Cardiac septum (tissue), 1 donor: ENCODE measurements at regions not wholly inside any gene's neighbourhood (a gene's known extent, or its start where the extent isn't known, plus 50 kb on each side); places are given as distances from the start of the nearest gene placed in this dataset.

Experiments
- DNase-seq: peaks from one replicate; pipeline ENCODE4 v3.0.0-alpha.2; 2020; ENCODE audit warnings: low spot score
- intact Hi-C: fragments of 100-400 bp; cut with DNase I; formaldehyde crosslinking; loops from one replicate; pipeline ENCODE4 v1.14.0; 2022
- donor health status: DM: no; HTN: no; CAD: no.

DNA sequence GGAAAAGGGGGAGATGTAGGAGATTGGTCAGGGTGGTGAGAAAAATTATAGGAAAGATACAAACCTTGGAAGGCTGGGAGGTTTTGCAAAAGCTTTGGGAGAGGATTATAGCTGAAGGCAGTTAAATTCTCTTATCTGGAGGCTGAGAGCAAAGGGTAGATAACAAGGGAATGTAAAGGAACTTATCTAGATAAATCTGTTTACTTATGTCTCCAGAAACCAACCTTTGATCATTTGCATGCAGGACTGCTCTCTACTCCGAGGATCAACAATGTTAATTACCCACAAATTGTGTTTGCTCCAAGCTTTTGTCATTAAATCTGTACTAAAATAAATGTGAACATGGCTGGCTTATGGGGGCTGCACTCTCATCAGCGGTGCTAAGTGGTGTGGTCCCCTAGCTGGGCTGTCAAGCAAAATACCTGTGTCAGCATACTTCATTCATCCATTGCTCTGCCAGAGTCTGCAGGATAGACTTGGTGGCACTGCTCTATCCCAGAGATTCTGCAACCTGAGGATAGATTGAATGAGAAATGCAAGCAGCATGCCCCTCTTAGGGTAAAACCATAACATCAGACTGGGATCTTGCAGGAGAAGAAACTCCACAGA is 1599.2 kb upstream of the TENM4 start:
- intact Hi-C loops = no loop called here
- DNase-seq = no peak

DNA sequence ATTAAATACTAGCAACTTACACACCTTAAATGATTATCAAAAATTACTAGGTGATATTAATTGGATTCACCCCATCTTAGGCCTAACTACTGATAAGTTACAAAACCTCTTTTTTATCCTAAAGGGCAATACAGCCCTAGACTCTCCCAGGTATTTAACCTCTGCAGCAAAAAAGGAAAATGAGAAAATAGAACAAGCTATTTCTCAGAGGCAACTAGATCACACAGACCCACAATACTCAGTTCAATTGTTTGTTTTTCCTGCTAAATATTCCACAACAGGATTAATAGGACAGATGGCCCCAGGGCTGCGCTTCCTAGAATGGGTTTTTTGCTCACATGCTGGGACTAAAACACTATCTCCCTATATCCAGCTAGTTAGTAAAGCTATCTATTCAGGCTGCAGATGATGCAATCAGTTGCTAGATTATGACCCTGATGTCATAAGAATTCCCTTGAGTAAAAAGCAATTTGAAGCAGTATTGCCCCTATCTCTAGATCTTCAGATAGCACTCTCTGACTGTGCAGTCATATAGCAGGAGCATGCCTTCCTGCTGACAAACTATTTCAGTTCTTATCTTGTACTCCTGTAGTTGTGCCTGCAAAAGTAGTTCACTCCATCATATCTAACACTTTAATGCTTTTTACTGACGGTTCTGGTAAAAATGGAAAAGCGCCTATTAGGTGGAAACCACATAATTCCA is 1595.5 kb upstream of the TENM4 start:
- intact Hi-C loops = no loop called here
- DNase-seq = no peak

DNA sequence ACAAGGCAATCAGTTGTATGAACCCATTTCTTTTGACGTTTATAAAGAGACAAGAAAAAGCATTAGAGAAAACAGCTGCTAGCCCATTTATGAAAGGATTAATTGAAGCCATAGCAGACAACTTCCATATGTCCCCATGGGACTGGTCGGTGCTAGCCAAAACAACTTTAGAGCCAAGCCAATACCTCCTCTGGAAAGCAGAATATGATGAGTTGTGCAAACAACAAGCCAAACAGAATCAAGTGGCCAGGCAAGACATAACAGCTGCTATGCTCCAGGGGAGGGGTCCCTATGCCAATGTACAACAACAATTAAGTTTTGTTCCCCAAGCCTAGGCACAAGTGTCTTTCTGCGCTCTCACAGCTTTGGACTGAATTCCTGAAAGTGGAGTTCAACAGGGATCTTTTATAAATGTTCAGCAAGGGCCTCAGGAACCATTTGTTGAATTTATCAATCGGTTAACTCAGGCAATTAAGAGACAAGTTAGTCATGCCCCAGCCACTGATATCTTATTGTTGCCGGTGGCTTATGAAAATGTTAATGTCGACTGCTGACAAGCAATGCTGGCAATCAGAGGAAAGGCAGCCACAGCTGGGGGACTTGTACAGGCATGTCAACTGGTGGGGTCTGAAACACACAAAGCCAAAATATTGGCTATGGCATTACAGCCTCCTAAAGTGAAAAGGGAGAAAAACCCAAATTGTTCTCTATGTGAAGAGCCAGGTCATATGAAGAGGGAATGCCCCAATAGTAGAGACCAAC is 1593.1 kb upstream of the TENM4 start:
- DNase-seq = no peak
- intact Hi-C loops = no loop called here

DNA sequence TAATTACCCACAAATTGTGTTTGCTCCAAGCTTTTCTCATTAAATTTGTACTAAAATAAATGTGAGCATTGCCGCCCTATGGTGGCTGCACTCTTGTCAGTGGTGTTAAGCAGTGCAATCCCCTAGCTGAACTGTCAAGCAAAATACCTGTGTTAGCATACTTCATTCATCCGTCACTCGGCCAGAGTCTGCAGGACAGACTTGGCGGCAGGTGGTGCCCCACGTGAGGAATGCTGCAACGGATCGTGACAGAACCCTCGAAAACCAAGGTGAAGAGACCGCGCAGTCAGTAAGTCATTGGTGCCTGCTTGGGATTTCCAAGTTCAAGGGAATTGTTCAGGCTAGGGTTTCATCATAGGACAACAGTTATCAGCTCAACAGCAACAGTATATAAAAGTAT is 1592.1 kb upstream of the TENM4 start:
- intact Hi-C loops = no loop called here
- DNase-seq = no peak

DNA sequence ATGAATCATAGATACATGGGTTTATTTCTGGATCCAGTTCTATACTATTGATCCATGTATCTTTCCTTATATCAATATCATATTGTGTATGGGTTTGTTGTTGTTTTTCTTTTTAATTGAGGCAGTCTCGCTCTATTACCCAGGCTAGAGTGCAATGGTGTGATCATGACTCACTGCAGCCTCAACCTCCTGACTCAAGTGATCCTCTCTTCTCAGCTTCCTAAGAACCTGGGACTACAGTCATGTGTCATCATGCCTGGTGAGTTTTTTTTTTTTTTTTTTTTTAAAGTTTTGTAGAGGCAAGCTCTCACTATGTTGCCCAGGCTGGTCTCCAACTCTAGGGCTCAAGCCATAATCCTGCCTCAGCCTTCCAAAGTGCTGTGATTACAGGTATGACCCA is 1589.4 kb upstream of the TENM4 start:
- intact Hi-C loops = no loop called here
- DNase-seq = no peak

DNA sequence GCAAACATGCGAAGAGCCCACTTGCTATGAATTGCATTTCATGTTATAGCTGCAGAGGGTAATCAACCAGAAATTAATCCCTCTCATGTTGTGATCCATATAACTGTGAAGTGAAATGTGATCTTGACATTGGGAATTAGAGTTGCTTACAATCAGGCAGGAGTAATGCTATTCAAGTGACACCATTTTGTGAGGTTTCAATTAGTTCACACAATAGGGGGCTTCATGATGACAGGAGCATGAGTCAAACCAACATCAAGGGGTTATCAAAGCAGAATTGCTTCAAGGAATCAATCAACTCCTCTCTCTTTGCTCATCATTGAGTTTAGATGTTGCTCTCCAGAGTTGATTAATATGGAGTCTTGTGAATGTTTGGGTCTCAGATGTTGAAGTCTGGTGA is 1585.2 kb upstream of the TENM4 start:
- no peak for DNase-seq

DNA sequence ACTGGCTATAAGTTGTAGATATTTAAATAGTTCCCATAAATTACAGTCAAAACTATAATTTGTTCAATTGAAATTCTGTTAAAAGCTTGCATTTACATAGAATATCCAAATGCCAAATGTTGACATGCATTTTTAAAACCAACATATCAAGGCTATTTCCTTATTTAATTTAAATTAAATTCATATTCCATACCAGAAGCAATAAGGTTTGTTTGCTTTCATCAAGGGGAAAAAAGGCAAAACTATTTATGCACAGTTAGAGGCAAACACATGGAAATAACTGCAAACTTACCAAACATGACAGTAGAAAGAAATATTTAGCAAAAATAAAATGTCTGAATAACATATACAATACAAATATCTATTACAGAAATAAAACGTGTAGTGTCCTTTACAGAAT is 1581.2 kb upstream of the TENM4 start:
- intact Hi-C loops = no loop called here
- DNase-seq = no peak

More for the DNA sequence above, 1585.2 kb upstream of the TENM4 start:
- intact Hi-C loops = no loop called here

DNA sequence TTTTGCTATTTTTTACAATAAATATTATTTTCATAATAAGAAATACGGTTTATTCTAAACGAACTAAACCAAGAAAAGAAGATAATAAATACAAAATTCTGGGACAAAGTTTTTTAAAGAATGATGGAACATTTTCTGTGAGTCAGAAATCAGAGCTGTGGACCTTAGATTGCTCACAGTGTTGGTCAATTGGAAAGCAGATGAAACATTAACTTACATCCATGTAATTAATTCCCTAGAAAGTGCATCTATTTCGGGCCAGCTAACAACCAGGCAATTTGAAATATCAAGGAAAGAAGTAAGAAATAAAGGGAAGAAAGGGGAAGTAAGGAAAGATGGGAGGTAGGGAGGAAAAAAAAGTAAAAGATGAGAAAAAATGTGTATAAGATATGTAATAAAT is 1569.8 kb upstream of the TENM4 start:
- no peak for DNase-seq
- intact Hi-C loops = no loop called here

DNA sequence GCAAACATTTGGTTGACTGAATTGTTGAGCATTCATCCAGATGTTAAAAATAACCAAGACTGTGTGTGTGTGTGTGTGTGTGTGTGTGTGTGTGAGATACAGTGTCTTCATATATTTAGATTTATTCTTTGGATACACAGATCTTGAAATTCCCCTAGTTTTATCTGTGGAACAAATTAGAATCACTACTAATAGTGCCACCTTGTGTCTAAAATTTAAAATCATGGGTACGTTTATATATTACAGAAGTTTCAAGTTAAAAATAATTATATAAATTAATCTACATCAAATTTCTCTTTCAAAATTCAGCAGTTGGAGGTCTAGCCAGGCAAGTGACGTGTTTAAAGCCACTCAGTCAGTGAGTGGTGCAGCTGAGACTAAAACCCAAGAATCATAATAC is 1566.2 kb upstream of the TENM4 start:
- DNase-seq = no peak
- intact Hi-C loops = no loop called here

DNA sequence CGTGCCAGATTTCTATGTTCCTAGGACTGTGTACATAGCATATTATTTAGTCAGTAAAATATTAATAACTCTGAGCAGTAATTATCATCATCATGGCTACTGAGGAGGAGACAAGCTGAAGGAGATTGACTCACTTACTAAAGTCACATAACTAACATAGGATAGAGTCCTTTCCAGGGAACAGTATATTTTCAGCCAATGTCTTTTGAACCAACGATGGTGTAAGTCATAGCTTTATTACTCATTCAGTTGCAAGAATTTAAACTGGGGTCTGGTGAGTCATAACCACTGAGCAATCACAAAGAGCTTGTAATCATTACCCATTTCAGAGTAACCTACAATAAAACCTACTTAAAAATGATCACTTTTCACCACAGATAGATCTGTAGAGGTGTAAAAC is 1564.8 kb upstream of the TENM4 start:
- DNase-seq = no peak
- intact Hi-C loops = no loop called here

DNA sequence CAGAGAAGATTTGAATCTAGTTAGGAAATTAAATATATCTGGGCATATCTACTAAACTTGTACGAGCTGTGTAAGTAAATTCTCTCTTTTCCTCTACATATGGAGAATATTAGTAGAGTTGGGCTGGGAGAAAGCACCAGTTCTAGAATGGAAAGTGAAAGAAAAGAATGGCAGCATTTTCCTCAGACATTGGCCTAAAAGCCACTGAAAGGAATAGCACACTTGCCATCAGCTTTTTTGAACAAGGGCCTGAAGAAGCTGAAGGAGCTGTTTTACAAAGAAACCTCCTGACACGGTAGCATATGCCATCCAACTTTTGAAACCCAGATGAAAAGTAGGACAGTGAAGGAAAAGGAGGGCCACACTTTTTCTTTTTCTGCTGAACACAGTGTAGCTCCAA is 1563.7 kb upstream of the TENM4 start:
- intact Hi-C loops = no loop called here
- no peak for DNase-seq

DNA sequence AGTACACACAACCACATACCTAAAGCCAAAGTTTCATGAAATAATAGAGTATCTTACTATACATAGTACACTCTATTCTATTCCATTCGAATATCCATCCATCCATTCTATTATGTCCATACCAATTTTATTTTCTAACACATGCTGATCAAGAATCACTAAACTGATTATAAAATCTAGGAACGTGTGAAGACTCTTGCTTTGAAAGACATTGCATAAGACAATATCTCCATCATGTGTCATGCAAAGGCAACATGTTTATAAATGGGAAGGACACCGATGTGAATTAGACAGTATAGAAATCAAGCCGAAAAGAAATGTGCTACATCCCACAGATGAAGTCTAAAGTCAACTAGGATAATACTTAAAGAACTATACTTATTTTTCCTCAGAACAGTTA is 1561.5 kb upstream of the TENM4 start:
- intact Hi-C loops = no loop called here
- DNase-seq = no peak

DNA sequence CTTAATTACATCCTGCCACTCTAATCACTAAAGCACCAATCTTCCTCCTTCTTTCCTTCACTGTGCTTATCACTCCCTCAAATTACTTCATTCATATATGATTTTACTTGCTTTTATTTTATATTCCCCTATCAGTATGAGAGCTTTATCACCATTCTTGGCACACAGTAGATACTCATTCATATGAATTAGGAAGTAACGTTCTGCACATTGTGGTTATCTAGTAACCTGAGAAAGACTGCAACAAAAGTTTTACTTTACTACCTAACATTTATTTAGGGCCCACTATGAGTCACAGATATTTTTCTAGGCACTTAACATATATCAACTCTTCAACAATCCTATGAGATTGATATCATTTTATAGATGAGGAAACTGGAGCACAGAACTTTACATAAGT is 1559.9 kb upstream of the TENM4 start:
- DNase-seq = no peak
- intact Hi-C loops = no loop called here

DNA sequence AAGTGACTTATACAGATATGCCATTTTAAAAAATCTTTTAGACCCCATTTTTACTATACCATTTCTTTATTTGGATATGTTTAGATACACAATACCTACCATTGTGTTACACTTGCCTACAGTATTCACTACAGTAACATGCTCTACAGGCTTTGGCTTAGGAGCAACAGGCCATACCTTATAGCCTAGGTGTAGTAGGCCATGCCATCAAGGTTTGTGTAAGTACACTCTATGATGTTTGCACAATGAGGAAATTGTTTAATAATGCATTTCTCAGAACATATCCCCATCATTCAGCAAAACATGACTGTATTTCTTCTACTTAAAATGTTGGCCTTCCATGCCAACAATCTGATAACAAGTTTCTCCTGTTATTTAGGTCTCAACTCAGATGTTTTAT is 1559.5 kb upstream of the TENM4 start:
- intact Hi-C loops = no loop called here
- DNase-seq = no peak

DNA sequence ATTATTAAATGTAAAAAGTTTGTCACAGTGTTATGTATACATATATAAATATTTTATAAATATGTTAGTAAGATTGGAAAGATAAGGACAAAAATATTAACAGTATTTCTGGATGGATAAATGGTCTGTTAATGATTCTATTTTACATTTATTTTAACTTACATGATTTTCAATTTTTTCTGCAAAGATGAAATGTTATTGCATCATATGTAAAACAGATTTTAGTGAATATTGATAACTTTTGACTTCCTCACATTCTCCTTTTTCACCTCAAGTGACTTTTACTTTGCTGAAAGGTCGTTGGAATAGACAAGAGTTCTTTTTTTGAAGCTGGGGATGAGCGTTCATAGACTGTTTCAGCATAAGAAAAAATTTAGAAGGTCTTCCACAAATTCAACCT is 1554.7 kb upstream of the TENM4 start:
- intact Hi-C loops = no loop called here
- no peak for DNase-seq

DNA sequence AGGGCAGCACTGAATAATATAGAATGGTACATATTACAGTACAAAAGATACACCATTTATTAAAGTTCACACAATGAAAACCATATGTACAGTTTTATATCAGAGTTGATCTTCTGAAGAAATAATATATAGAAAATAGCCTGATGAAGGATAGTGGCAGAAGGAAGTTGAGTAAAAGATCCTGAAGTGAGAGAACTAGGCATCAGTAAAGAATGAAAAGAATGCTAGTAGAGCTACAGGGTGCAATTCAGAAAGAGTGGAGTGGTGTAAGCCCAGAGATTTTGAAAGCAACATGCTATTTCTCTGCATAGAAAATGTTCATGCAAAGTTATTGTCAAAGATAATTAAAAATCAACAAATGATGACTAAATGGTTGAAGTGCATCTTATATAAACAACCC is 1552.7 kb upstream of the TENM4 start:
- no peak for DNase-seq
- intact Hi-C loops = no loop called here

DNA sequence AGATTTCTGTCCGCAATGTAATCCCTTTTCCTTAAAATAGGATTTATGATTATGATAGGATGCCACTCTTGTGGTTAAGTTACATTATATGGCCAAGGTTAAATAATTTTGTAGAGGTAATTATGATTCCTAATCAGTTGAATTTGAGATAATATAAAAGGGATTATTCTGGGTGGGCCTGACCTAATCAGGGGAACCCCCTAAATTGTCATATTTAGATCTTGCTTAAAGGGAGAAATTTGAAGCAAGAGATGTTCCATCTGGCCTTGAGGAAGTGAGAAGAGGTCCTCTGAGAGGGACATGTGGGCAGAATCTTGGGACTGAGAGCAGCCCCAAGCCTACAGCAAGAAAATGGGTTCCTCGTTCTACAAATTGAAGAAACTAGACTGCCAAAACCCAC is 1550.1 kb upstream of the TENM4 start:
- DNase-seq = no peak
- intact Hi-C loops = no loop called here

DNA sequence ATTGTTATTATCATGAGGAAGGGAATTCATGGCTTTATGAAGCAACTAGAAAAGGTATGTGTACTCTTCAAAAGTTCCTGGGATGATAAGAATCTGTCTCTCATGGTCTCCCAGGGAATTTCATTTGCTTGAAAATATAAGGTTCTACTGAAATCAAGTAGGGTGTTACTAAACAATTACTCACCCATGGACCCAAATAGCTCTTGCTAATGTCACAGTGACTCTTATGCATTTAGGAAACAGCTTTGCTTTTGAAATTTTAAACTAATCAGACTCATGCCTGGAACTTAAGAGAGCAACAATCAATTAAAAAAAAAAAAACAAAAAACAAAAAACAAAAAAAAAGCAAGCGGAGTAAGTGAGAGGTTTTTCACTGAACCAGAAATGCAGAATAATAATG is 1546.3 kb upstream of the TENM4 start:
- intact Hi-C loops = no loop called here
- no peak for DNase-seq

DNA sequence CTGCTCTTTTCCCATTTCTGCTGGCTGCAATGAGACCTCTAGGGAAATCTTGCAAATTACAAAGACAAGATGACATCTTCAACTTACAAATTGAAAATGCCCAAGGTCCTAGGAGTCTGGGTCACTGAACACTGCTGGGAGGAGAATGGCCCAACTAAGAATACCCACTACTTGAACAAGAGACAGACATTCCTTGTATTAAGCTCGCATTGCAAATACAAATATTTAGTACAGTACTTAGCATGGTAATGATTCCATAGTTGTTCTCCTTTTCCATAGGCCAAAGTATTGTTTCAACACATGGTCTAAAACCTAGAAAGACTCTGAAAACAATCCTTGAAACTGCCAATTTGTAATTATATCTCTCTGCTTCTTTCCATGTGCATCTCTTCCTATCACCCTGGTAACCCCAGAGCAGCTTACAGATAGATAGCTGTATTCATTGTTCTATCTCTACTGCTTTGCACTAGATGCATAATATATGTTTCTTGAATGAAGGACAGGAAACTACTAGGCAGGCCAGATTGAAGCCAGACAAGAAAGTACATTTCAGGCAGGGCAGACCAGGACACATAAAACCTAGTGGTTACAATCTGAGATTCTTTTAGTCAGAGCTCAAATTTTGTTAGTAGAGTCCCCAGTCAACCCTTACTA is 1545.7 kb upstream of the TENM4 start:
- intact Hi-C loops = no loop called here

DNA sequence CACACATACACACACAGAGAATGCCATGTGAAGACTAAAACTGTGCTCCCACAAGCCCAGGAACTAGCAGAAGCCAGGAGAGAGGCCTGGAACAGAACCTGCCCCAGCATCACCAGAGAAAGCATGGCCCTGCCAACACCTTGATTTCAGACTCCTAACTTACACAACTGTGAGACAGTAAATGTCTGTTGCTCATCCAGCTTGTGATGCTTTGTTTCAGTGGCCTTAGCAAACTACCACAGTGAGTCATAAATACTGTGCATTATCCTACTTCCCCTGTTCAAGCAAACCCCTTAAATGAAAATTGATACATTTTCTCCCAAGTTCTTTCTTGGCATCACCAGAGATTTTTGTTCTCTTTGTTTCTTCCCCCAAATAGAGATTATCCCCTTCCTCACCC is 1539.4 kb upstream of the TENM4 start:
- DNase-seq = no peak
- intact Hi-C loops = no loop called here

More for the DNA sequence above, 1545.7 kb upstream of the TENM4 start:
- DNase-seq = no peak

DNA sequence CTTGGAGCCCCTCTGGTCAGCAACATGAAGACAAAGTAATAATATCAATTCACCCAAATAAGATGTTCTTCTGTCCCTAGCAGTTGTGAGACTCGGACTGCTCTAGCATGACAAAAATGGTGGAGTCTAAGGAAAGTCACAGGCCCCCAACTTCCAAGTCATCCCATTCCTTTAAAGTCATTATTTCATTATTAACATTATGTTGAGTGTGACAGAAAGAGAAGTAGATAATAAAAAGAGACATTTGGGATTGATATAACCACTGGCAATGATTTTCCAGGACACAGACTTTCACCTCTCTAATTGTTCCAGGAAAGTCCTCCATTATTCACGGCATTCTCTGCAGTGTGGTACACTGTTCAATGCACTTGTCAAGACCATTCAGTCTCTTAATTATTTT is 1533.0 kb upstream of the TENM4 start:
- intact Hi-C loops = no loop called here
- no peak for DNase-seq
